ENCODE measurements at regions not wholly inside any gene's neighbourhood (a gene's known extent, or its start where the extent isn't known, plus 50 kb on each side); places are given as distances from the start of the nearest gene placed in this dataset.
"Not testable (repeated sequence)": the region's sequence is repeated elsewhere in the genome, so short reads cannot be mapped to it uniquely, and the experiment has no call there.

DNA sequence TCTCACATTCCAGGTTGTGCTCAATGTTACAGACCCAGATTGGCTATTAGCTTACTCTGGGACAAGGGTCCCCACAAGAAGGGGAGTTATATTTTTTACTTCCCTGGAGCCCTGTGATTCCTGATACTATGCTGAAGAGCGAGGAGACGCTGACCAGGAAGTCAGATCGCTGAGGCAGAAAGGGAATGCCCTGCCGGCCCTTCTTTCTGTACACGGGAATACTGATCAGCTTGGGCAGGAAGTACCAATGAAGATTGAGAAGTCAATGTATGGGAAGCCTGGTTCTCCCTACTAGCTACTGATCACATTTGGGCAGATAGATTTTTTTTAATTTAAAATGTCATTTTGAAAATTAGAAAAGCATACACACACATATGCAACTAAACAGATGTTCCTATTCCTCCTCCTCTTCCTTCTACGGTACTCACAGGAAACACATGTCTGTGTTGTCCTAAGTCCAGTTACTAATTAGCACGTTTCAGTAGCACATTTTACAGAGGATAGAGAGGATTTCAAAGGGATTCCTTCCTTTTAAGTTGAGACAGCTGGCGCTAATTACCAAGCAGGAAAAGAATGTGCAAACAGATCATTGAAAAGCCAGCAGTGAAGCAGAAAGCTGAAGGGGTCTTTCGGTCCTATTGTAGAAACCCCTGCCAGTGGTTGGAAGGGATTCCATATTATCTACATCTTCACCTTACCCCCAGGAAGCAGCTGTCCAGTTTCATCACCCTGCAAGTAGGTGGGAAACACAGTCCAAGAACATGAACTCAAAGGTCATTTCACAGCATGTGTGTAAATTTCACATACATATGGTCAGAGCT is 292.4 kb downstream of the DUSP6 start:
- no peak overlapping the region for H3K4me3 ChIP-seq (ENCODE audit: low read length)
- no peak for TF ChIP-seq ZNF274 (IDR thresholded peaks at IDR 0.05; ENCODE audit: low read depth, low read length)

DNA sequence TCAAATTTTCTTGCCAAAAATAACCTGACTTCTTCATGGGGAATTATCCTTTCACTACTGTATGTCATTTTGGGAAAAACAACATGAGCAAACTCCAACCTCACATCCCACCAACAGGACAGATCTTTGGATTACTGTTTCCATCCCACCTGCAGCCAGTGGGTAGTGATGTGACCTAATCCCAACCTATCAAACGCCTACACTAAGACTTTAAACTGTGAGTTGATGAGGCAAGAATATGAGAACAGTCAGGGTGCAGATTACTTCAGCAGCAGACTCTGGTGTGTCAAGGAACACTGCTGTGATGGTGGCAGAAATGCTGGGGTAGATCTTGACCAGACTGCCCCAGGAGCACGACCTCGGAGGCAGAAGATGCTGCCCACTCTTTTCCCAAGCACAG is 293.2 kb downstream of the DUSP6 start:
- no peak for TF ChIP-seq ZNF274 (IDR thresholded peaks at IDR 0.05; ENCODE audit: low read depth, low read length)
- H3K4me3 ChIP-seq (ENCODE audit: low read length), result no peak overlapping the region

DNA sequence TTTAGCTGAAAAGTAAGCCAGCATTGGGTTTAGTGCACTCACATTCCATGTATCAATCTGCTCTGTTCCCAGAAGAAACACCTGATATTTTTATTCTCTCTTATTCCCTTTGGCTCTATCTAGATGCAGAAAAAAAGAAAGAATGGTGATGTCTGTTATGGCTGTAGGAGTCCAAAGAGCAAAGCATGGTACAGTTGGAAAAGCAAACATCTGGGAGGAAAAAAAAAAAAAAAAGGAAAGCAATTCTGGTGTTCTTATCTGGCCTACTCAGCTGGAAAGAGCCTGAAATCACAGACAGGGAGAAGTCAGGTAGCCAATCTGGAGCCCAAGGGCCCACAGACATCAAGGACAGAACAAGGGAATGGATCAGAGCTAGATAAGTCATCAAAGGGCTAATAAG is 293.9 kb downstream of the DUSP6 start:
- TF ChIP-seq ZNF274 (IDR thresholded peaks at IDR 0.05; ENCODE audit: low read depth, low read length), result no peak
- no peak overlapping the region for H3K4me3 ChIP-seq (ENCODE audit: low read length)

DNA sequence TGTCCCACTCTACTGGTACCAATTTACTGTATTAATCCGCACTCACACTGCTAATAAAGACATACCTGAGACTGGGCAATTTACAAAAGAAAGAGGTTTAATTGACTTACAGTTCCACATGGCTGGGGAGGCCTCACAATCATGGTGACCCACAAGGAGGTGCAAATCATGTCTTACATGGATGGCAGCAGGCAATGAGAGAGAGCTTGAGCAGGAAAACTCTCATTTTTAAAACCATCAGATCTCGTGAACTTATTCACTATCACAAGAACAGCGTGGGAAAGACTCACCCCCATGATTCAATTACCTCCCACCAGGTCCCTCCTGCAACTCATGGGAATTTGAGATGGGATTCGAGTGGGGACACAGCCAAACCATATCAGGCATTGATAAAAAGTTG is 298.5 kb downstream of the DUSP6 start:
- H3K4me3 ChIP-seq (ENCODE audit: low read length), result not testable (repeated sequence)

DNA sequence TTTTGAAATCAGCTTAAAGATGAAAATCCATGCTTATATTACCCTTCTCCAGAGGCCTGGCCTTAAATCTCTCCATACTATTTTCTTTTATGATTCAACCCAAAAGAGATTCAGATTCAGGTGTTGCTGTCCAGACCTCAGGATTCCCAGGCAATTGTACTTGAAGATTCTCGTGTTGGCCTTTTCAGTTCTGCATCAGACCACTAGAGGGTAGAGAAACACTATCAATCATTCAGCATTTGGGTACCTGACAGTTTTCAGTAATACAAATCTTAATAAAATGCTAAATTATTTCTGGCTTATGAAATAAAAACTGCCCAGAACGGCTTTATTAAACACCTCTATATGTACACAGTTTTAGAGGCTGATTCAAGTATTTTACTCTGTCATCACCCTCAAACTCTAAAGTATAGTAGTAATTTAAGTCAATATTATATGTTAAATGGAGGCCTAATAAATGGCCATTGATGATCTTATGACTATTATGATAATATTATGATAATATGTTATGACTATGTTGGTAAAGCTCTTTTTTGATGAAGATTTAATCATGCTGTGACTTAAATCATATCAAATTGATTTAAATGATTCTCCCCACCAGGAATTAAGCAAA is 301.1 kb downstream of the DUSP6 start:
- no peak overlapping the region for H3K4me3 ChIP-seq (ENCODE audit: low read length)
- TF ChIP-seq ZNF274 (IDR thresholded peaks at IDR 0.05; ENCODE audit: low read depth, low read length), result no peak

DNA sequence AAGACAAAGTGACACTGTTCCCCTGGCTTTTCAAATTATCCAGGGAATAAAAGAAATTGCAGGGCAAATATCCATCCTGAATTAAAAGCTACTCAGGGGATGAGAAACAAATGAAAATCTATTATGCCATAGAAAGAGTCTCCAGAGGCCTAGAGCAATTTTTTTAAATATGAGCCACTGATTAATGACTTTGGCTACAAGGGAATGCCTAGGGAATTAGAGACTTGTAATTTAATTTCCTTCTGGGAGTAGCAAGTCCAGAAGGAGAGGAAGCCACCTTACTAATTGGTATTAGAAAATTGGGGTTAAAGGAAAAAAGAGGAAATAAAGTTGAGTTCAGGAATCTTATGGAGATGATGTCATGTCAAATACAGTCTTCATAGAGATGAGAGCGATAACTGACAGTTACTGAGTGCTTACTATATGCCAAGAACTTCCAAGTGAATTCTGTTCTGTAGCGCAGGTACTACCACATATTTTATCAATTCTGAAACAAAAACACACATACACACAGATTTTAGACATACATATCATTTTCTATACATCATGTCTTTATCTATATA is 304.4 kb downstream of the DUSP6 start:
- TF ChIP-seq ZNF274 (IDR thresholded peaks at IDR 0.05; ENCODE audit: low read depth, low read length), result no peak
- H3K4me3 ChIP-seq (ENCODE audit: low read length), result no peak overlapping the region

DNA sequence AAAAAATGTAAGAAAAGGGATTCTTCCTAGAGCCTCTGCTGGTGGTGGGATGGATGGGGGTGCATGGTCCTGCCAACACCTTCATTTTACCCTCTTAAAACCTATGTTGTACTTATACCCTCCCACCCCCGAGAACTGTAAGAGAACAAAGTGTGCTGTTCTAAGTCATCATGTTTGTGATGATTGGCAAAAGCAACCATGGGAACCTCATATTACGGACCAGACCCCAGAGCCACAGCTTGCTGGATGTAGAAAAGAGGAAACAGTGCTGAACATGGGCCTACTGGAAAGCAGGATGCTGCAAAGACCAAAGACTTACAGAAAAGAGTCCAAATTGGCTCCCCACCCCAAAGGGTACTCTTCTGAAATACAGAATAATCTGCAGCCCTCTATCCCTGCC is 311.2 kb downstream of the DUSP6 start:
- no peak overlapping the region for H3K4me3 ChIP-seq (ENCODE audit: low read length)
- no peak for TF ChIP-seq ZNF274 (IDR thresholded peaks at IDR 0.05; ENCODE audit: low read depth, low read length)

DNA sequence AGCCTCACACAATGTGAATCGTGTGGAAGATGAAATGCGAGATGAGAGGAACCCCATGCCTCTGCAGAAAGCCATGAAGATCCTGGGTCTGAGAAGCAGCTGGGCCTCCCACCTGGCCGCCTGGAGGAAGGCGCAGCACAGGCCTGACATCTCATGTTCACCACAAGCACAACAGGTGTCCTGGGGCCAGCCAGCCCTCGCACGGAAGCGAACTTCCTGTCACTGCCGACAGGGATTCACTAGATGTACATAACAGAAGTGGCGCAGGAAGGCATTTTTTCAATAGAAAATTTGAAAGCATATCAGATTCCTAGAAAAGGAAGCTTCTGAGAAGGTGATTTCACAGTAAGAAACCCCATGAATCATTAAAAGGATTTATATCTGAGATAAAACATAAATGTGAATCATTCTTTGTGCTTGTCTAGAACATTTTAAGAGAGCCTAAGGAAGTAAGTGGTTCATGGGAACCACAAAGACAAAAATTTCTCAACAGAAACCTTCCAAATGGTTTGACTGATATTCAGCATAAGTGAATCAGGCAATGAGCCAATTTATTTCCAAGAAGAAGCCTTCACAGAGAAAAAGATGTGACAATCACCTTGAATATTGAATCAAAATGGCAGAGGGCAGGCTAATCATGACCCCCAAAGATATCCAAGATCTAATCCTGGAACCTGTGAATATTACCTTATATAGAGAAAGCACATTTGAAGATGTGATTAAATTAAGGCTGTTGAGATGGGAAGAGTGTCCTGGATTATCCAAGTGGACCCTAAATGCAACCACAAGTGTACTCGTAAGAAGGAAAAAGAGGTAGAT is 311.9 kb downstream of the DUSP6 start:
- H3K4me3 ChIP-seq (ENCODE audit: low read length), result no peak overlapping the region
- no peak for TF ChIP-seq ZNF274 (IDR thresholded peaks at IDR 0.05; ENCODE audit: low read depth, low read length)

DNA sequence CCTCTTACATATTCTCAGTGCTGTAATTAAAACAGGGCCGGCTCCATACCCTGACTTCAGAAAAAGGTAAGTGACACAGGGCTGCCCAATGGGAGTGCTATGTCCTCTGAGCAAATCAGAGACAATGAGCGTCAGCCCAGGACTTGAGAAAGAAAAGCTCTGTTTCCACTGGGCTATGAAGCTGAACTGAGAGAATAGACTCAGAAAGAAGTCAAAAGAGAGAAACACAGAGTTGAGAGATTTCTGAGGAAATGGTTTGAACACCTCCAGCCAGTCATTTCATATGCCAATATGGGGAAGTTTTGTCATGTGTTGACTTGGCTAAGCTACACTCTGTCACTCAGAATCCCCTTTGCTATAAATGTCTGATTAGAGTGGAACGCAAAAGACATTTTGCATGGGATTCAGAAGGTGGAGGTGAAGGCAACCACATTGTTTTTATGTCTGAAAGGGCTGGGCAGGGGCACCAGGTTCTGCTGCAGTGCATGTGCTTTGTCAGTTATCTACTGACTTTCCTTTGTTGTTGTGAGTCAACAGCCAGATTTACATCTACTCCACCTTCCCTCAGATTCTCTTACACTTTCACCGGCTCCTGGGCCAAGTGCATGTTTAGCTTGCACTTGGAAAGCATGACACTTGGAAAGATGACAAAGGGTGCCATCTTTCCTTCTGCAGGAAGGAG is 313.3 kb downstream of the DUSP6 start:
- H3K4me3 ChIP-seq (ENCODE audit: low read length), result no peak overlapping the region
- TF ChIP-seq ZNF274 (IDR thresholded peaks at IDR 0.05; ENCODE audit: low read depth, low read length), result no peak

DNA sequence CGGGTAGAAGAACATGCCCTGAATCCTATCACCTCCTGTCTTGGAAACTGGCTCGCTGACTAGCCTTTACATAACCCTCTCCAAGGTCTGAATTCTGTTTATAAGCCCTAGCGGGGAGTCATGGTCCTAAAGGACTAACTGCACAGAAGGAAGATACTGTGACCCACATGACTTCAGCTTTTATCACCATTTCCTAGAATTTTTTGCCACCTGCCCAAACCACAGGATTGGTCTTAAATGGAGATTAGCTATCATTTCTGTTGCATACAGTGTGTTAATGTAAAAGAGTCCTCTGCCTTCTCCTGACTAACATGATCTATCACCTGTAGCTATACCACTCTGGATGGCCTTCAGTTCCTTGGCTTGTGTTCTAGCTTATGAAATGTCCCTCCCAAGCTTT is 319.2 kb downstream of the DUSP6 start:
- no peak for TF ChIP-seq ZNF274 (IDR thresholded peaks at IDR 0.05; ENCODE audit: low read depth, low read length)
- no peak overlapping the region for H3K4me3 ChIP-seq (ENCODE audit: low read length)

DNA sequence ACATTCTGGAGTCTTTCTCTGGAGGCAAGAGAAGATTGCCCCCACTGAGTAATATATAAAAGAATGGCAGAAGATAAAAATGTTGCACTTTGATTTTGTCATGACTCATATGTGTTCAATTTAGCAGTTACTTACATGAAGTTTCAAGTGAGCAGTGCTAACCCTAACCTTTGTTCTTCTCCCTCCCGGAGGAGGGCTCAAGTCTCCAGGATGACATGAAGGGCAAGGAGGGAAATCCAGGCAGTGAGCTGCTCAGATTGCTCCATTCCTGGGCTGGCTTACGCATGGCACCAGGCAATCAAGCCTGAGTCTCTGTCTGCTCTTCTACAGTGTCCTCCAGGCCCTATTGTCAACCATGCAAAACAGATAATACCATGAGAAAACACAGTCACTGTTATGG is 322.3 kb downstream of the DUSP6 start:
- TF ChIP-seq ZNF274 (IDR thresholded peaks at IDR 0.05; ENCODE audit: low read depth, low read length), result no peak

DNA sequence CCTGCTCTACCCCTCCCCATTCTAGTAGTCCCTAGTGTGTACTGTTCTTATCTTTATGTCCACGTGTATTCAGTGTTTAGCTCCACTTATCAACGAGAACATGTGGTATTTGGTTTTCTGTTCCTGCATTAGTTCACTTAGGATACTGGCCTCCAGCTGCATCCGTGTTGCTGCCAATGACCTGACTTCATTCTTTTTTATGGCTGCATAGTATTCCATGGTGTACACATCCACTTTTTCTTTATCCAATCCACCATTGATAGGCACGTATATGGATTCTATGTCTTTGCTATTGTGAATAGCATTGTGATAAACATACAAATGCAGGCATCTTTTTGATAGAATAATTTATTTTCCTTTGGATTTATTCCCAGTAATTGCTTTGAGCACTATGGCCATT is 327.7 kb downstream of the DUSP6 start:
- H3K4me3 ChIP-seq (ENCODE audit: low read length), result no peak overlapping the region
- no peak for TF ChIP-seq ZNF274 (IDR thresholded peaks at IDR 0.05; ENCODE audit: low read depth, low read length)

More for the DNA sequence above, 322.3 kb downstream of the DUSP6 start:
- H3K4me3 ChIP-seq (ENCODE audit: low read length), result no peak overlapping the region

DNA sequence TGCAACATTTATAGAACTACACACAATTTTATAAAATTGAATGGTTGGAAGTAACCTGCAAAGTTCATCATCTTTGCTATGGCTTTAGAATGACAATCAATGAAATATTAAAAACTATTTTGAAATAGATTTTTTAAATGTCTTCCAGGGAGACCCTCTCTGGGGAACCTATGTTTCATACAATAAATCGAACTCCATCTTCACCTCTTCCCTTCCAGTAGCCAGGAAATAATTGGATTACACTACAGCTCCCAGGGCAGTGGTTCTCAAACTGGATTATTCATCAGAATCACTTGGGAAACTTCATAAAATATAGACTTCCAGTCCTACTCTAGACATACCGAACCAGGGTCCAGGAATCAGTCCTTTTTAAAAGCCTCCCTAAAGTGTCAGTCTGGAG is 328.4 kb downstream of the DUSP6 start:
- TF ChIP-seq ZNF274 (IDR thresholded peaks at IDR 0.05; ENCODE audit: low read depth, low read length), result no peak
- no peak overlapping the region for H3K4me3 ChIP-seq (ENCODE audit: low read length)

DNA sequence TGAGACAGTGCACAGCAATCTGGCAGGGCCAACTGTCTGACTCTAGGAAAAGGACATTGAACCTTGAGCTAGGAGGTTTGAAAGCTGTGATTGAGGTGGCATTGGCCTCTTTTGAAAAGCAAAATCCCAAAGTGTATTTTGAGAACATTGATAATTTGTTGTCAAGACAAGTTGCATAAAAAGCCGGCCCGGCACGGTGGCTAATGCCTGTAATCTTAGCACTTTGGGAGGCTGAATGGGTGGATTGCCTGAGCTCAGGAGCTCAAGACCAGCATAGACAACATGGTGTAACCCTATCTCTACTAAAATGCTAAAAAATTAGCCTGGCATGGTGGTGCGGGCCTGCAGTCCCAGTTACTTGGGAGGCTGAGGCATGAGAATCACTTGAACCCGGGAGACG is 331.6 kb downstream of the DUSP6 start:
- TF ChIP-seq ZNF274 (IDR thresholded peaks at IDR 0.05; ENCODE audit: low read depth, low read length), result no peak
- H3K4me3 ChIP-seq (ENCODE audit: low read length), result no peak overlapping the region

Measured in GM08714 (cell line).